ENCODE measurements at regions not wholly inside any gene's neighbourhood (a gene's known extent, or its start where the extent isn't known, plus 50 kb on each side); places are given as distances from the start of the nearest gene placed in this dataset.

- TF ChIP-seq, protein P1, sequence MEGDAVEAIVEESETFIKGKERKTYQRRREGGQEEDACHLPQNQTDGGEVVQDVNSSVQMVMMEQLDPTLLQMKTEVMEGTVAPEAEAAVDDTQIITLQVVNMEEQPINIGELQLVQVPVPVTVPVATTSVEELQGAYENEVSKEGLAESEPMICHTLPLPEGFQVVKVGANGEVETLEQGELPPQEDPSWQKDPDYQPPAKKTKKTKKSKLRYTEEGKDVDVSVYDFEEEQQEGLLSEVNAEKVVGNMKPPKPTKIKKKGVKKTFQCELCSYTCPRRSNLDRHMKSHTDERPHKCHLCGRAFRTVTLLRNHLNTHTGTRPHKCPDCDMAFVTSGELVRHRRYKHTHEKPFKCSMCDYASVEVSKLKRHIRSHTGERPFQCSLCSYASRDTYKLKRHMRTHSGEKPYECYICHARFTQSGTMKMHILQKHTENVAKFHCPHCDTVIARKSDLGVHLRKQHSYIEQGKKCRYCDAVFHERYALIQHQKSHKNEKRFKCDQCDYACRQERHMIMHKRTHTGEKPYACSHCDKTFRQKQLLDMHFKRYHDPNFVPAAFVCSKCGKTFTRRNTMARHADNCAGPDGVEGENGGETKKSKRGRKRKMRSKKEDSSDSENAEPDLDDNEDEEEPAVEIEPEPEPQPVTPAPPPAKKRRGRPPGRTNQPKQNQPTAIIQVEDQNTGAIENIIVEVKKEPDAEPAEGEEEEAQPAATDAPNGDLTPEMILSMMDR (IDR thresholded peaks at IDR 0.05) = no peak
- TF ChIP-seq POLR2A (IDR thresholded peaks at IDR 0.05) = no peak
Observed at GRCh38 chr9:87178302-87178701, 231.0 kb upstream of the GAS1 start.
